NCI-H2029 treated with DMSO at 0.1 percent for 48 hours (cell line): ENCODE measurements at regions not wholly inside any gene's neighbourhood (a gene's known extent, or its start where the extent isn't known, plus 50 kb on each side); places are given as distances from the start of the nearest gene placed in this dataset.

Experiments
- DNase-seq: peaks from one replicate; lab custom pipeline; 2025; lab: John Stamatoyannopoulos, UW

DNA sequence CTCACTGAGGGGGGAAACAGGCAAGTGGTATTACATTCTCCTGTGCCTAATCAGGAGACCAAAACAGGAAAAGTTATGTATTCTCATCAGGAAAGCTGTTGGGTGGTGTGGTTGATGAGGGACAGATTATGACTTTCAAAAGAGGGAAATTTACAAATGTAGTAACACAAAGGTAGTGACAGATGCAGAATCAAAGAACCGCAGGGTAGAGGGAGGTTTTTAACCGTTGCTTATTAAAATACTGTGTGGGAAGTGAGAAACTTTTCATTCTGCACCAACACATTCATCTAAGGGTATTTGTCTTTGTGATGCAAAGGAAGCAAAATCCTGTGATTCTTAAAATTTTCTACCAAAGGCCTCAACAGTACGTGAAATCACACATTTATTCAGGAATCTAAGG lies 288.2 kb upstream of the MAN1A1 start:
- DNase-seq: no peak

DNA sequence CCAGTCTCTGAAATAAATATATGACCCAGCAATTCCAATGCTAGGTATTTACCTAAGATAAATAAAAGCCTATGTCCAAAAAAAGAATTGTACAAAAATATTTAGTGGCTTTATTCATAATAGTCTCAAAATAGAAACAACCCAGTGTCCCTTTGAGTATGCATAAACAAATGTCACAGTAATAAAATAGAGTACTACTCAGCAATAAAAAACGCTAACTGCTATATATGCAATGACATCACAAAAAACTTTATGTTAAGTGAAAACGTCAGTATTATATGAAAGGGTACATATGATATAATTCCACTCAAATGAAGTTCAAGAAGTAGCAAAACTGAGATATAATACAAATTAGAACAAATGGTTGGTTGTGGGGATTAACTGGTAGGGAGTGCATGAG lies 286.5 kb upstream of the MAN1A1 start:
- no peak for DNase-seq

DNA sequence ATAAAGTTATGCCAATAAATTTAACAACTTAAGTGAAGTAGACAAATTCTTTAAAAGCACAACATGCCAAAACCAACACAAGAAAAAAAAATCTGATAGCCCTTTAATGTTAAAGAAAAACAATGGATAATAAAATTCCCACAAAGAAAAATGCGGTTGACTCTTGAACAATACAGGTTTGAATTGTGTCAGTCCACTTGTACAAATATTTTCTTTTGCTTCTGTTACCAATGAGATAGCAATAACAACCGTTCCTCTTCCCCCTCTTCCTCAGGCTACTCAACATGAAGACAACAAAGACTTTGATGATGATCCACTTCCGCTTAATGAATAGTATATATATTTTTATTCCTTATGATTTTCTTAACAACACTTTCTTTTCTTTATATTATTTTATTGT lies 283.9 kb upstream of the MAN1A1 start:
- no peak for DNase-seq

DNA sequence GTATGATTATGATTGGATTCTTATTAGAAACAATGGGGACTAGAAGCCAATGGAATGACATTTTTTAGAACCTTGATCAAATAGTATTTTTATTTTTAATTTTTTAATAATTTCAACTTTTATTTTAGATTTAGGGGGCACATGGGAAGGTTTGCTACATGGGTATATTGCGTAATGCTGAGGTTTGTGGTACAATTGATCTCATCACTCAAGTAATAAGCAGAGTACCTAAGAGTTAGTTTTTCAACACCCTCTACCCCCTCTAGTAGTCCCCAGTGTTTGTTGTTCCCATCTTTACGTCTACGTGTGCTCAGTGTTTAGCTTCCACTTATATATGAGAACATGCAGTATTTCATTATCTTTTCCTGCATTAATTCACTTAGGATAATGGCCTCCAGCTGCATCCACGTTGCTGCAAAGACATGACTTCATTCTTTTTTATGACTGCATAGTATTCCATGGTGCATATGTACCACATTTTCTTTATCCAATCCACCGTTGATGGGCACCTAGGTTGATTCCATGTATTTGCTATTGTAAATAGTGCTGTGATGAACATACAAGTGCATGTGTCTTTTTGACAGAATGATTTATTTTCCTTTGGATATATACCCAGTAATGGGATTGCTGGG lies 281.1 kb upstream of the MAN1A1 start:
- DNase-seq: no peak

DNA sequence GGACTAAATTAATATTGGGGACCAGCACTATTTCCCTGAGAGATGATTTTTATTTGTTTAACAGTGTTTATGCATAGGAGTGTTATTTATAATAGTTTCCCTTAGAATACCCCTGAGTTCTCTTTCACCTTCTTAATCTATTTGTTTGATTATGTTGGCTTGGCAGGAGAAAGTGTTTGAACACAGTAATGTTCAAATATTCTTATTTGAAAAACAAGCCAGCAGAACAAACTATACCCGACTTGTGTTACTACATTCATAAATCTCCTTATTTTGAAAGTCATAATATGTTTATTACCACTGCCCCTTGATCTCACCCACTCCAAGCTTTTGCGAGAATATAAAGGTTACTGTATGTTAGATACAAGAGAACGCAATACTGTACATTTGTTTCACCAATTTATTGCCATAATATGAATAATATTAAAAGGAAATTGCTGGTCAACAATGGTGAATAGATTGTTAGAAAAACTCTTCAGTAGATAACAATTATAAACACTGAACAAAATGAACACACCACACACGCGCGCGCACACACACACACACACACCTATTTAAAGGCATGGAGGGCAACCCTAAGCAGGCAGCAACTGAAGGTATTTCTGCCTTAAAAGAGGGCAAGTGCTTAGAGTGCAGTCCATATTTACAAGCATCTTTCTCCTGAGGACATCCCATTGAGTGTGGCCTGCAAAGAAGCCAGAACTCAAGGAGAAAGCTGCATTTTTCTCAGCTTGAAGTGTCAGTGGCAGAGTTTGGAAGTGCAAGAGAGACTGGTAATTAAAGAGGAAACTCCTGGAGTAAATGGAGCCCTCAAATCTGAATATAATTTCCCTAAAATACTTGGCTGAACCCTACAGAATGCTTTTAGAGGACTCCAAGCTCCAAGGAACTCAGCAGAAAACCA lies 279.4 kb upstream of the MAN1A1 start:
- DNase-seq: no peak

DNA sequence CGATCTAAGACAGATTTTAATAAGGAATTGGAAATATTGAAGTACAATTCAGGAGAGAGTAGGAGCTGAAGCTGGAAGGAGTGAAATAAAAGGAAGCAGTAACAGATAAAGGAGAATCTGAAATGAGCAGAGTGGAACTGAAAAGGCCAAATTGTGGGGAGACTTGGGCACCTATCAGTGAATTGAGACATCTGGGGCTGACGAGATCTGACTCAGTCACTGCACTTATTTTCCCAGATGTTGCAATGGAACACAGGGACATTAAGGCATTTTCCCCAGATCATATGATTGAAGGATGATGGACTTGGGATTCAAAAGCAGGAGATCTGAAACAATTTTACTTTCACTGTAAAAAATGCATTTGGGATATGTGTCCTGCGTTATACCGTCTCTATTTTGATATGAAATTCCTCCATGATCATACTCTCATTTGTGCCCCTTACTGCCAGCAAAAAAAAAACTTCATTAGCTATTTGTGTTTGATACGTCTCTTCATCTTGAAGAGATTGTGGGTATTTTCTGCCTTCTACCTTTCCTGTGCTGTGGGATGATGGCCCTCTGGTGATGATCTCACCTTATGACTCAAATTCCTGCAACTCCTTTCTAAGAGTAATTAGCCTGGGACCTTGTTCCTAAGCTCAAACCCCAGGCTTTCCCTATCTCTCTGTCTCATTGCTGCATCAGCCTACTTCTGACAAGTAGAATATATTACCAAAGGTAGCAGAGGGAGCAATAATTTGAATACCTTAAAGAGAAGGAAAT lies 278.5 kb upstream of the MAN1A1 start:
- peak; percentile 17 for DNase-seq

DNA sequence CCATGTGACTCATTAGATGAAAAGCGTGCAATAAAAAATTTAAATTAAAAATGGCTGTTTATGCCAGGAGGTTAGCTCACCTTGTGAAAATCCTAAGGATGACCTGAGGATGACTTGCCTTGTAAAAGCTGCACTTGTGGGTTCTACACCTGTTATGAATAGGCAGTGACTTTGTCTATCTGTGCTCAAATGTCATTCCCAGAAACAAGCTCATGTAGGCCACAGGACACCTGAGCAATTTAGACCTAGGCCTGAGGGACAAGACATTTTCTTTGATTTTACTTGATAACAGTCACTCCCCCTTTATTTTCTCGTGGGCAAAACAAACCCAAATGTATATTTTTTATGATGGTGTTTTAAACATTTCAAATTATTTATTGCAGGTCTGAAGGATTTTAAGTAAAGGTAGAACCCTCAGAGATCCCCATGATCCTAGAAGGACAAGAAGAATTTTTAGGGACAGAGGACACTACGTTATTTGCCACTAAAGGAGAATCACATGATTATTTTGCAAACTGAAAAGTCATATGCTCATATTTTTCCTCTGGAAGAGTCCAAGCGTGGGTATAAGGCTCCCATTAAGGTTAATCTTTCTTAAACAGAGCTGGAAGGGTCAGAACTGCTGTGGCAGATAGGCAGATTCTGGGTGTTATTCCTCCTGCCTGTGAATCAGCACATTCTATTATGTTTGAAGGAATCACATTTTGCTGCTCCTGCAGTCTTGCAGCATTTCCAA lies 277.5 kb upstream of the MAN1A1 start:
- DNase-seq: no peak

DNA sequence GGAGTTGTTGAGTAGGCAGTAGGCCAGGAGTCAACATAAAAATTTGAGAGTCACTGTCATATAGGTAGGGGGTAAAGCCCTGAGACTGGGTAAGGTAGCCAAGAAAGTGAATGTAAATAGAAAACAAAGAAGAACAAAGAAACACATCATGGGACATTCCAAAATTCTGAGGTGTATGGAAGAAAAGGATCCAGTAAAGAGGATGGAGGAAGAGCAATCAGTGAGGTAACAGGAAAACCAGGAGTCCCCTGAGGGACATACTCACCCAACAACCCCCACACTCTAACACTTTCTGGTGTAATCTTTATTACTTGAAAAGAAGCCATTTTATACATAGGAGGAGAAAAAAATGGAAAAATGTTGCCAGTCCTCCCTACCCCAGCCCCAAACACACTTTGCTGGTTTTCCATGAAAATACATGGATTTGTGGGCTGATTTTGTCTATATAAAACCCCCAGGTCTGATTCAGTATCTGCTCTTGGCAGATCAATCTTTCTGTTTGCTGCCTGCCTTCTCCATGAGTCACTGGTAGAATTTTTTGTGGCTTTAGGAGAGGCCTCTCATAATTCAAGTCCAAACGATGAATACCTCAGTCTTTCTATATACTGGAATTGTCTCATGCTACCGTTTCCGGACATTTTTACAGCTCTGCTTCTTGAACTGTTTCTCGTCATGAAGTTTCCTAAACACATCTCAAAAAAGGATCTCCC lies 271.4 kb upstream of the MAN1A1 start:
- no peak for DNase-seq

DNA sequence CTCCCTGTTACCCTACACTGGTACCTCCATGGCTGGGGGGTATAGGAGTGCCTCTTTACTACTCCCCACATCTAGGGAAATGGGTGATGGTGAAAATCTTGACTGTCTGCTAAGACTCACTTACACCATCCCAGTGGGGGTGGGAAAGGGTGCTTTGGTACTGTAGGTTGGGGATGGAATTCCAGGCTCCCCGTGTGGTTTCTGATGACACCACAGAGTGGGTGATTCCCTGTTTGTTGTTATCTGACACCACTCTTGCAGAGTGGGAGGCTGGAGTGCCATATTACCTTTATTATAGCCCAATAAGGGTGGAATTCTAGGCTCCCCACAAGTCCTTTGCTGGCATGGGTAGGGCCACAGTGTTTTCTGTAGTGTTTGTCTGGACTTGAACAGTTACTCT lies 264.6 kb upstream of the MAN1A1 start:
- DNase-seq: no peak

DNA sequence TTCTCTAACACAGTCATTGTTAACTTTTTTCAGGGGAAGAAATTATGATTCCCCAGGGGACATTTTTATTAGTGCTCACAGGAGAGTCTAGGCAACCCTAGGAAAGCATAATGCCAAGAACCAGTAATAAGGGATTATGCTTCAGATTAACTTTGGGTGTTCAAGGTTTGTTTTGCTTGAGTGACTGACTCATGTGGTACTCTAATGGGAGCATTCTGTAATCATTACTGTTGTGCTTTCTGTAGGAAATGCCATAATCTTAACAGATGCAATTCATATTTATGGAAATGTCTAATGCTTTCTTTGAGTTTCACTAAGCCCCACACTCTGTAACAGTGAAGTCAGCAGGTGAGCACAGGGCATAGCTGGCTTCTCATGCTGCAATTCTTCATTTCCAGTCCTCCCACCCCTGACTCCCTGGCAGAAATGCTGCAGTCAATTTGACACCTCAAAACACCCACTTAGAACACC lies 263.4 kb upstream of the MAN1A1 start:
- DNase-seq: no peak

DNA sequence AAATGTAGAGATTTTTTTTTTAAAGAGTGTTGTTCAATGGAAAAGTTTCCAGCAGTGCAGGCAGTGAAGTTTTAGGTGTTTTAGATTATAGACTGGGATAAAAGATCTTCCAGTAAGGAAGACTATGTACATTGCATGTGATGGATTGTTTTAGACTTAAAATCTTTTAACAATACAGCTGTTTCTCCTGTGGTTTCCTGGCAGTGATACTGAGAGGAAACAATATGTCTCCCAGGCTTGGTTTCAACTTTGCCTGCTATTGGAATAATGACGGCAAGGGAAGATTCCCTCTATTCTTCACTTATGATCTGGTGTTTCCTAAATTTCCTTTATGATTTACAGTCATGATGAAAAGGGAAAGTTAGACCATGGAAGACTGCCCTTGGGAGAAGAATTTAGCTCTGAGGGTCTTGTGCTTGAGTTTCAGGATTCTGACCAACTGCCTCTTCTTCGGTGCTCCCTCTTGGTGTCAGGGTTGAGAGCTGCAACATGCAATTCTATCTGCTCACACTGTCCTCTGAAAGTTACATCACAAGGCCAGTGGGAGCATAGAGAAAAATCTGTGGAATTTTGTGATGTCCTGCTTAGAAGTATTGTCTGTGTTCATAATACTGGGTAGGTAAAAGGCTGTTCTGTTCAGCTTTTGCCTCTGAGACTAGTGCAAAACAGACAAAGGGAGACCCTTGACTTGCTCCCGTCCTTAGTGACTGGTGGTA lies 262.8 kb upstream of the MAN1A1 start:
- DNase-seq: no peak

DNA sequence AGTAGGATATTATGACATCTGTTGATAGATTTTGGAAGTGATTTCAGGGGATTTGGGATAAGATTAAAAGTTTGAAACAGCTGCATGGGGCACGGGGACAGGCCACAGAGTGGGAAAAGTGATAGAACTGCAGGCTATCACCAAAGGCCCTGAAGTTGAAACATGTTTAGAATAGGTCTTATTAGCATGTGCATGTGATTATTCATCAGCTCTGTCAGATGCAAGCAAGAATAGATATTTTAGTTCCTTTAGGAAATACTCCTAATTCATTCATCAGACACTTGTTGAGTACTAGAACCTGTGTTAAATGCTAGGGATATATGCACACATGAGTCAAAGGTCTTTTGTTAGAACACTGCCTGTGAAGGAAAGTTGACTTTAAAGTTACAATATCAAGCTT lies 261.2 kb upstream of the MAN1A1 start:
- no peak for DNase-seq

DNA sequence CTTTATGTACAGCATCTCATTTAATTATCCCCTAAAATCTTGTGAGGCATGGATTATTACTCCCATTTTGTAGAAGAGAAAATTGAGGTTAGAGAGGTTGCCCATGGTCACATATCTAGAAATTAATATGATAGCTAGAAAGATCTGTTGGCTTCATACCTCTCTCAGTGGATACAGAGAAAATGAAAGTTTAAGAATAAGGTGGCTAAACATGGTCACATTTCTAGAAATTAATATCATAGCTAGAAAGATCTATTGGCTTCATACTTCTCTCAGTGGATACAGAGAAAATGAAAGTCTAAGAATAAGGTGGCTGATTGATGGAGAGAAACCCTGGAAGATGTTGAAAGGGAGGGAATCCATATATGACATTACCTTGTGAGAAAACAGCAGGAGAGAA lies 260.7 kb upstream of the MAN1A1 start:
- no peak for DNase-seq

DNA sequence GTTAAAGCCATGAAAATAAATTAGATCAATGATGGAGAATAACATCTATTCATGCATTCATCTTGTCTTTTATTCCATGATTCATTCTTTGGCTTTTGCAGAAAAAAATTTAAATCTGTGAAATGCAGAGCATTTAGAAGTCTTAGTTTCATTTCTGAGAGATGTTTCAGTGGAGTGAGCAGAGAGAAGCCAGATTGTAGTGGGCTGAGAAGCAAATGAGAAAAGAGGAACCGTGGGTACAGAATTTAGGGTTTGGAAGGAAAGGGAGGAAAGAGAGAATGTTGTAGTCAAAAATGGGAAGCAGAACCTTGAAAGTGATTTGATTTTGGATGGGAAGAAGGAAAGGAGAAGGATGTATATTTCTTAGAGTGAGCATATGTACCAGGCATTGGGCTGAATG lies 260.3 kb upstream of the MAN1A1 start:
- no peak for DNase-seq

DNA sequence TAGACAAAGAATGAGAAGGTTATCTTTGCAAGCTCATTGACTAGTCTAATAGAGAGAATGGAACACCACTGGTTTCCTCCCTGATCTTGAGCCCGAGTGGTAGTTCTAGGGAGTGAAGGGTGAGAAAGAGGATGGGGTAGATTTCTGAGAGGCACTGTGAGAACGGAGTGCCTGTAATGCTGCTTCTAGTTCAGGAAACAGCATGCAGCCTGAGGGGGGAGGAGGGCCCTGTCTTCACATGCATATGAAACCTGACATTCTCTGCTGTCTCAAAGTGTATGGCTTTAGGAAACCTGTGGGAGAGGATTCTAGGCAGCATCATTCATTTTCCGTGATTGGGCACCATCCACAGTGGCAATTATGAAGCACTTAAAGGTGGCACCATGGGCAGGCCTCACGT lies 259.4 kb upstream of the MAN1A1 start:
- no peak for DNase-seq

DNA sequence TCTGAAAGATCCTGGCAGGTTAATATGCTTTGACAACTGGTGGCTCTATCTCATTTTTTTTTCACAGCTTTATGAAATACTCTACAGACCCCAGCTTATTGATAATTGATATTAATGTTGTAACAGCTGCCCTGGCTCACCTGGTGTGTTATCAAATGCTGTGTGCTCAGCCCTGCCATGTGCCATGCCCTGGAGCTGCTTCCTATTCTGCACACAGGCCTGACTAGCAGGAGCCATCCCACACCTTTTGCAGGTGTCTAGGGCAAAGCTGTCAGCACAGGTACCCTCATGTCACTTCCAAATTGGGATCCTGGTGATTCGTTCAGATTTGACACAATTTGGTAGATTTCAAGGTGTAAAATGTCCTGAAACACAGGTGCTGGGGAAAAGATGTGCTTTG lies 254.6 kb upstream of the MAN1A1 start:
- DNase-seq: no peak

DNA sequence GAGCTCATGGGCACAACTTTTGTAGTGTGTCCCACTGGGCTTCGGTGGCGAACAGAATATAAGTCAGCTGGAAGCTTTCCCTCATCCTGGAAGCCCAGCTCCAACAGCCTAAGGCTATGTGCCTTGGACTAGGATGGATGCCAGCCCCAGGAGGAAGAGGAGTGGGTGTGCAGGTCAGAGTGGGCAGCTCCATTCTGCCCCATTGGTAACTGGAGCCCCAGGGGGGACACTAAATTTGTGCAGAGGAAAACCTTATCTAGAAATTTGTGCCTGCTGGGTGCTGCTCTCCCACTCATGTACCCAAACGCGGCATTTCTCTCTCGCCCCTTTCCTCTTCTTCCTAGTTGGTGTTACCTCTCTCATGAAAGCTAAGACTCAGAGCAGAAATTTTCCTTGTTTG lies 253.9 kb upstream of the MAN1A1 start:
- DNase-seq: no peak

DNA sequence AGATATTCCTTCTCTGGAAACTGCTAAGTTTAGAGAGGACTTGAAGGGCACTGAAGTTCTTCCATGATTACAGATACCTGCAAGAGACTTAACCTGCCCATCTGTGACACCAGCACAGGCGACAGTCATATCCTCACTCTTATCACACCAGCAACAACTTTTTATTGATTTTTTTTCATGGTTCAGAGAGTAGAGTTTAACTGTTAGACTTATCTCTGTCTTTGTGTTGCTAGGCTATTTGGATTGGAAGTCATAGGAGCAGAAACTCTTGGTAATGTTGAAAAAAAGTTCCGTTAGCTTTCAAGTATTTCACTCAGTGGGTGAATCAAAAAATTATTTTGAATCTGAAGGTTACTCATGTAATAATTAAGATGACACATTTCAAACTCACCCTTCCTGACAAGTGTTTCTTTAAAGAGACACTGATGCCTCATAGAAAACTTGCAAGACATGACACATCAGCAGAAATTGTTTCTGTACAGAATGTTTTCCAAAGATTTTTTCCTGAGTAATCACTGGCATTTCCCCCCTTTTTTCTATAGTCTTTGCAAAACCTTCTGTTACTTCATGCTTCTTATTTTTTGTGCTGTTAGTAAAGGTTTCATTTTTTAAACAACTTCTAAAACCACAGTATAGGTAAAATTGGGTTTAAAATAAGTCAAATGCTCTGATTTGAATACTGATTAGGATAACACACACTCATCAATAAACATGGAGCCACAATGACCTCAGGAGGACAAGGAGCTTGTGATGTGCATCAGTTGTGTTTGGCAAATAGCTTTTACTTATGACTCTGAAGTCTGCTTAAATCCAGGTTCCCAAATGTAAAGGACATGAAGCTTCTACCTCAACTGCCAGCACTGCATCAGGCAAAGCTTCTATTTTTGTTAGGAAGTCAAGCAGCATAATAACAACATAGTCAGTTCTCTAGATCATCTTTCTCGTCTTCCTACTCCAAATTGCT lies 252.9 kb upstream of the MAN1A1 start:
- DNase-seq: no peak

DNA sequence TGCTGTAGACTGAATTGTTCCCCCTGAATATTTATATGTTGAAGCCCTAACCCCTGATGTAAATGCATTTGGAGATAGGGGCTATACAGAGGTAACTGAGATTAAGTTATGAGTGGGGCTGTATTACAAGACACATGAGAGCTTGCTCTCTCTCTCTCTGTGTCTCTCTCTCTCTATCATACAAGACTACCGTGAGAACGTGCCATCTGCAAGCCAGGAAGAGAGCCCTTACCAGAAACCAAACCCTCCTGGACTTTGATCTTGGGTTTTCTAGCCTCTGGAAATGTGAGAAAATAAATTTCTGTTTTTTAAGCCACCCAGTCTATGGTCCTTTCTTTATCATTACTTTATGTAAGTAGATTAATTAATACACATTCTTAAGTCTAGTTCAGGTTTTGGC lies 249.3 kb upstream of the MAN1A1 start:
- no peak for DNase-seq

DNA sequence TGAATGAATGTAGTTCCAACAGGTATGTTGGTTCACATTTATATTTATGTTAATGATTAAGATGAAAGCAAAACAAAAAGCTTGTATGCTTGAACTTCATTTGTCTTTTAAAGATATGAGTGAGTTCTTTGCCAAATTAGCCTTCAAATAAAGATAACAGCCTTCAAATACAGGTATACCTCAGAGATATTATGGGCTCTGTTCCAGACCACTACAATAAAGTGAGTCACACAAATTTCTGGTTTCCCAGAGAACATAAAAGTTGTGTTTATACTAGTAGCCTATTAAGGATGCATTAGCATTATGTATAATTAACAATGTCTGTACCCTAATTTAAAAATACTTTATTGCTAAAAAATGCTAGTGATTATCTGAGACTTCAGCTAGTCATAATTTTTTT lies 245.3 kb upstream of the MAN1A1 start:
- no peak for DNase-seq
